ENCODE measurements at regions not wholly inside any gene's neighbourhood (a gene's known extent, or its start where the extent isn't known, plus 50 kb on each side); places are given as distances from the start of the nearest gene placed in this dataset.

- no peak overlapping the region for H3K4me2 ChIP-seq
- DNase-seq (ENCODE audit: low spot score), result peak; percentile 12
- H3K27ac Mint-ChIP-seq, result no peak overlapping the region
- no peaks in the 10 kb centered on the region for H3K4me1 Mint-ChIP-seq
- H3K36me3 Mint-ChIP-seq, result no peaks in the 10 kb centered on the region
- no peak overlapping the region for H3K9ac ChIP-seq
- H3K27me3 Mint-ChIP-seq (ENCODE audit: insufficient read depth, low read depth), result no peaks in the 10 kb centered on the region
- no peaks in the 10 kb centered on the region for H3K79me2 ChIP-seq (ENCODE audit: low read depth)
- no peaks in the 10 kb centered on the region for H3K9me3 ChIP-seq (ENCODE audit: low read depth)
- no peaks in the 10 kb centered on the region for H3K36me3 ChIP-seq
- H2AFZ ChIP-seq (replicated peaks), result no peak overlapping the region
- no peak overlapping the region for H3K27ac ChIP-seq
- H3K9me3 Mint-ChIP-seq, result peaks cover 6% of the 10 kb centered on the region
- no peaks in the 10 kb centered on the region for H3K27me3 ChIP-seq
- H3K4me1 ChIP-seq, result no peaks in the 10 kb centered on the region
- H4K20me1 ChIP-seq (ENCODE audit: low read depth), result no peaks in the 10 kb centered on the region
- no peaks in the 10 kb centered on the region for H3F3A ChIP-seq (ENCODE audit: low read depth)
- no peak overlapping the region for H3K4me3 ChIP-seq
- TF ChIP-seq CTCF (IDR thresholded peaks at IDR 0.05), result peak; percentile 45
- TF ChIP-seq EZH2phosphoT487 (IDR thresholded peaks at IDR 0.05), result no peak
- no peak for TF ChIP-seq EZH2 (IDR thresholded peaks at IDR 0.05)
- no peak overlapping the region for H3K4me3 Mint-ChIP-seq
Measured at GRCh38 chrX:64642482-64642881, 247.2 kb upstream of the MTMR8 start.
